ENCODE measurements at regions not wholly inside any gene's neighbourhood (a gene's known extent, or its start where the extent isn't known, plus 50 kb on each side); places are given as distances from the start of the nearest gene placed in this dataset.

DNA sequence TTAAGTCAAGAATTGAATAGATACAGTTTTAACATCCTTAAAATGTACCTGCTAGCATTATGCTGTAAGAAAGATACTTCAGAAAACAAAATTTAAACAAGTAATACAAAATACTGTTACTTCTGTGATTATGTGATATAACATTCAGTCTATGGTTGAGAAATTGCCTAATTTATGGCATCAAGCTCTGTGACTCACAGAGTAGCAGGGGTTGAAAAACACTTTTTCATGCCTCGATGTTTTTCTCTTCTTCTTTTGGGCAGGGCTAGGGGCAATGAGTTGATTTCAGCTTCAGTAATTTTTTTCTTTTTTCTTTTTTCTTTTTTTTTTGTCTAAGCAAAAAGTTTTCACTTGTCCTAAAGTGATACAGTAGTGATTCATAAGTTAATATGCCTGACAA is 209.2 kb downstream of the MBL2 start:
- no peak overlapping the region for H3K4ac ChIP-seq (ENCODE audit: low read depth, low read length)
- no peak overlapping the region for H3K23ac ChIP-seq (ENCODE audit: low read length)
- H3K79me2 ChIP-seq (ENCODE audit: control insufficient read depth, insufficient read depth, low read length) = no peaks in the 10 kb centered on the region
- H3K56ac ChIP-seq (ENCODE audit: low read length) = no peak overlapping the region
- H3K27ac ChIP-seq (ENCODE audit: low read depth, low read length) = no peak overlapping the region
- no peak overlapping the region for H4K8ac ChIP-seq (ENCODE audit: low read depth, low read length)
- no peak overlapping the region for H2AK5ac ChIP-seq (ENCODE audit: low read length)
- H3K79me1 ChIP-seq (ENCODE audit: low read length) = no peaks in the 10 kb centered on the region
- no peak overlapping the region for H3K4me2 ChIP-seq (ENCODE audit: low read length)
- H2BK15ac ChIP-seq (replicated peaks; ENCODE audit: low read depth) = no peak overlapping the region
- H3K27me3 ChIP-seq (ENCODE audit: insufficient read depth, low read length, poor library complexity) = no peaks in the 10 kb centered on the region
- H3K18ac ChIP-seq (ENCODE audit: low read length) = no peak overlapping the region
- no peaks in the 10 kb centered on the region for H3K36me3 ChIP-seq (ENCODE audit: control insufficient read depth, insufficient read depth, low read length)
- no peak overlapping the region for H3K9ac ChIP-seq (ENCODE audit: low read length)
- no peaks in the 10 kb centered on the region for H3K4me1 ChIP-seq (ENCODE audit: control insufficient read depth, low read depth, low read length)
- no peak overlapping the region for H2BK5ac ChIP-seq (ENCODE audit: low read length)
- DNase-seq = no peak
- H2BK120ac ChIP-seq (ENCODE audit: low read depth, low read length) = no peak overlapping the region
- WGBS (ENCODE audit: extremely low coverage, insufficient coverage, low lambda C conversion rate) = no CpG with 5 or more reads among the region's 1 CpG
- H3K4me3 ChIP-seq (ENCODE audit: low read length) = no peak overlapping the region
- H4K5ac ChIP-seq (ENCODE audit: low read length) = no peak overlapping the region

DNA sequence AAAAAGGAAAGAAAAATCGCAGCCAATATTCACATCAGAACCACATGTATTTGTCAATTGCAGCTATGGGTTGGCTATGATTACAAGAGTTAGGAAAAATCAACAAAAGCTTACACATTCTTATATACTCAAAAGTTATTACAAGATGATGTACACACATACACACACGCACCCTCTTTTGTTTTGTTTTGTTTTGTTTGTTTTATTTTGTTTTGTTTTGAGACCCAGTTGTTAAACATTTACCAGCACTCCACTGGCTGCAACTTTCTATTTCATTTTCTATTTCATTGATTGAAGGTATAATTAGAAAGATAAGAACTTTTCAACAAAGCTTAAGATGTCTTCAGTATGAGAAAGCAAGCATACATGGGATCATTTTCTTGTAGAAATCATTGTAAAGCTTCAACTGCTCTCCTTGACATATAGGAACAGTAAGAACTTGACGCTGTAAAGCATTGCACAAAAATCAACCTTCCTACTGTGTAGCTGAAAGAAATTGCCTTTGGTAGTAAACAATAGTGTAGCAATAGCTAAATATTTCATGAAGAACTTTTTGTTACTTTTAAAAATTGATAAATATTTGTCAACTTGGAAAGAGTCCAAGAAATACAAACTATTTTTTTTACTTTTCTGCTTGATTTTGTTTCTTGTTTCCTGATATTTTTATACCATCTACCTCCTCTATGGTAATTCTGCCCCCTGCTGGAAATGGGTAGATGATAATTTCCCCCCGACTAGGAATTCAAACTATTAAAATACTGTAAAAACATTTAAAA is 205.9 kb downstream of the MBL2 start:
- Histone ChIP-seq H3K4me3 (ENCODE audit: low read length) (no peak overlapping the region), H4K5ac (ENCODE audit: low read length) (no peak overlapping the region), H3K23ac (ENCODE audit: low read length) (no peak overlapping the region), H2BK15ac (replicated peaks; ENCODE audit: low read depth) (no peak overlapping the region), H3K4me1 (ENCODE audit: control insufficient read depth, low read depth, low read length) (no peaks in the 10 kb centered on the region), H2BK120ac (ENCODE audit: low read depth, low read length) (no peak overlapping the region), H2AK5ac (ENCODE audit: low read length) (no peak overlapping the region), H2BK5ac (ENCODE audit: low read length) (no peak overlapping the region), H3K27ac (ENCODE audit: low read depth, low read length) (no peak overlapping the region), H3K18ac (ENCODE audit: low read length) (no peak overlapping the region), H3K4me2 (ENCODE audit: low read length) (no peak overlapping the region), H3K79me2 (ENCODE audit: control insufficient read depth, insufficient read depth, low read length) (no peaks in the 10 kb centered on the region), H3K79me1 (ENCODE audit: low read length) (no peaks in the 10 kb centered on the region), H3K9ac (ENCODE audit: low read length) (no peak overlapping the region), H3K36me3 (ENCODE audit: control insufficient read depth, insufficient read depth, low read length) (no peaks in the 10 kb centered on the region), H3K27me3 (ENCODE audit: insufficient read depth, low read length, poor library complexity) (no peaks in the 10 kb centered on the region), H3K4ac (ENCODE audit: low read depth, low read length) (no peak overlapping the region), H4K8ac (ENCODE audit: low read depth, low read length) (no peak overlapping the region), H3K56ac (ENCODE audit: low read length) (no peak overlapping the region)
- no CpG with 5 or more reads among the region's 4 CpGs for WGBS (ENCODE audit: extremely low coverage, insufficient coverage, low lambda C conversion rate)
- peak; percentile 39 for DNase-seq

DNA sequence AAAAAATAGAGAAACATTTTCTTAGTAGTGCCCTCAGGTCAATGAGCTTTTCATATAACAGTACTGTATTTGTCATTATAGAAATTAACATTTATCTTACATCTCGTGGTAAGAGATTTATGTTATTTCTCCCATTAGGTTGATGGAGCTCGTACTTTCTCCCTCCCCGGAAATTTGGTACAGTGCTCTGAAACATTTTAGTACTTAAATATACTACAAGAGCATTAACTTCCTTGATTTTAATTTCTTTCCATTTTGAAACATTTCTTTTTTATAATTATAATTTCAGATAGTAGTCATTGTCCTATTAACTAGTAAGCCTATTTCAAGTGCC is 205.4 kb downstream of the MBL2 start:
- Histone ChIP-seq H3K4me1 (ENCODE audit: control insufficient read depth, low read depth, low read length) (no peaks in the 10 kb centered on the region), H3K18ac (ENCODE audit: low read length) (no peak overlapping the region), H3K9ac (ENCODE audit: low read length) (no peak overlapping the region), H3K4me2 (ENCODE audit: low read length) (no peak overlapping the region), H3K36me3 (ENCODE audit: control insufficient read depth, insufficient read depth, low read length) (no peaks in the 10 kb centered on the region), H3K79me1 (ENCODE audit: low read length) (no peaks in the 10 kb centered on the region), H3K56ac (ENCODE audit: low read length) (no peak overlapping the region), H2BK5ac (ENCODE audit: low read length) (no peak overlapping the region), H3K4ac (ENCODE audit: low read depth, low read length) (no peak overlapping the region), H3K23ac (ENCODE audit: low read length) (no peak overlapping the region), H3K27ac (ENCODE audit: low read depth, low read length) (no peak overlapping the region), H3K27me3 (ENCODE audit: insufficient read depth, low read length, poor library complexity) (no peaks in the 10 kb centered on the region), H2AK5ac (ENCODE audit: low read length) (no peak overlapping the region), H3K79me2 (ENCODE audit: control insufficient read depth, insufficient read depth, low read length) (no peaks in the 10 kb centered on the region), H4K8ac (ENCODE audit: low read depth, low read length) (no peak overlapping the region), H2BK15ac (replicated peaks; ENCODE audit: low read depth) (no peak overlapping the region), H4K5ac (ENCODE audit: low read length) (no peak overlapping the region), H3K4me3 (ENCODE audit: low read length) (no peak overlapping the region), H2BK120ac (ENCODE audit: low read depth, low read length) (no peak overlapping the region)
- WGBS (ENCODE audit: extremely low coverage, insufficient coverage, low lambda C conversion rate) = no CpG with 5 or more reads among the region's 3 CpGs
- no peak for DNase-seq

DNA sequence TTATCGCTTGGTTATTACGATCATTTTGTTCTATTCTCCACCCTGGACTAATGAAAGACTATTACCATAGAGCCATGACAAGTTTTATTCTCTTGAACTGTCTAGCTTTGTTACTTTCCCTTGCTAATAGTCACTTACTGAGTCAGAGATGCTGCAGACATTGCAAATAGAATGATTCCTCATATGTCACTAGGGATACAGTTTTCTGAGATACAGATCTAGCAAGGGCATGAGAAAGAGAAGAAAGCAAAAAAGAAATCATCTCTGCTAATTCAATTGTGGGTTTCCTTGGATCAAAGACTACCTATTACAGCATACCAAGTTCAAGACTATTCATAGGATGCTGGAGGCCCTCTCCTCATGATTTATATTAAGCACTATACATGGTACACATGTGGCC is 204.3 kb downstream of the MBL2 start:
- WGBS (ENCODE audit: extremely low coverage, insufficient coverage, low lambda C conversion rate) = no CpG with 5 or more reads among the region's 2 CpGs
- Histone ChIP-seq H3K18ac (ENCODE audit: low read length) (no peak overlapping the region), H2BK15ac (replicated peaks; ENCODE audit: low read depth) (no peak overlapping the region)

DNA sequence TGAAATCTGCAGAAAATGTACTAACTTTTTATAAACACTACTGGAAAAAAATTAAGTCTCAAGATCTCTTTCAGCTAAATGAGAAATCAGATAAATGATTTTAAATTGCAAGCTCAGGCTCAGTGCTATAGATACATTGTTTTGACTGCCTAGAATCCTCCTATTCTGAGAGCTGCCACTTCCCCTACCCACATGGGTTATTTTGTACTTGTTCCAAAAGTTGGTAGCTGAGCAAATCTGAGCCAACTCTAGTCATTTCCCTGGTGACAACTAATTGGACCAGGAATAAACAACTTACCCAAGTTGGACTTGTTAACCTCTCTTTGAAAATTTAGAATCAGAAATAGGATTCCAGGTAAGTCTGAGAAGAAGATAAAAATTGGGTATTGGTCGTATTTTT is 202.1 kb downstream of the MBL2 start:
- H3K27ac ChIP-seq (ENCODE audit: low read depth, low read length) = no peak overlapping the region
- H4K8ac ChIP-seq (ENCODE audit: low read depth, low read length) = no peak overlapping the region
- H3K4me2 ChIP-seq (ENCODE audit: low read length) = no peak overlapping the region
- no peak overlapping the region for H3K56ac ChIP-seq (ENCODE audit: low read length)
- no CpG with 5 or more reads among the region's 1 CpG for WGBS (ENCODE audit: extremely low coverage, insufficient coverage, low lambda C conversion rate)
- H3K23ac ChIP-seq (ENCODE audit: low read length) = no peak overlapping the region
- no peak overlapping the region for H2AK5ac ChIP-seq (ENCODE audit: low read length)
- H2BK120ac ChIP-seq (ENCODE audit: low read depth, low read length) = no peak overlapping the region
- no peak overlapping the region for H3K18ac ChIP-seq (ENCODE audit: low read length)
- H4K5ac ChIP-seq (ENCODE audit: low read length) = no peak overlapping the region
- H3K4ac ChIP-seq (ENCODE audit: low read depth, low read length) = no peak overlapping the region
- H2BK15ac ChIP-seq (replicated peaks; ENCODE audit: low read depth) = no peak overlapping the region
- no peak overlapping the region for H2BK5ac ChIP-seq (ENCODE audit: low read length)
- H3K27me3 ChIP-seq (ENCODE audit: insufficient read depth, low read length, poor library complexity) = no peaks in the 10 kb centered on the region
- no peak overlapping the region for H3K9ac ChIP-seq (ENCODE audit: low read length)
- no peaks in the 10 kb centered on the region for H3K4me1 ChIP-seq (ENCODE audit: control insufficient read depth, low read depth, low read length)
- no peak for DNase-seq
- no peak overlapping the region for H3K4me3 ChIP-seq (ENCODE audit: low read length)
- H3K79me1 ChIP-seq (ENCODE audit: low read length) = no peaks in the 10 kb centered on the region
- H3K36me3 ChIP-seq (ENCODE audit: control insufficient read depth, insufficient read depth, low read length) = no peaks in the 10 kb centered on the region
- H3K79me2 ChIP-seq (ENCODE audit: control insufficient read depth, insufficient read depth, low read length) = no peaks in the 10 kb centered on the region

More for the DNA sequence above, 204.3 kb downstream of the MBL2 start:
- H3K79me2 ChIP-seq (ENCODE audit: control insufficient read depth, insufficient read depth, low read length) = no peaks in the 10 kb centered on the region
- no peaks in the 10 kb centered on the region for H3K27me3 ChIP-seq (ENCODE audit: insufficient read depth, low read length, poor library complexity)
- no peak overlapping the region for H4K8ac ChIP-seq (ENCODE audit: low read depth, low read length)
- H3K4ac ChIP-seq (ENCODE audit: low read depth, low read length) = no peak overlapping the region
- no peak overlapping the region for H2BK5ac ChIP-seq (ENCODE audit: low read length)
- H3K4me1 ChIP-seq (ENCODE audit: control insufficient read depth, low read depth, low read length) = no peaks in the 10 kb centered on the region
- H3K4me3 ChIP-seq (ENCODE audit: low read length) = no peak overlapping the region
- DNase-seq = no peak
- no peak overlapping the region for H3K56ac ChIP-seq (ENCODE audit: low read length)
- H2BK120ac ChIP-seq (ENCODE audit: low read depth, low read length) = no peak overlapping the region
- no peaks in the 10 kb centered on the region for H3K79me1 ChIP-seq (ENCODE audit: low read length)
- no peak overlapping the region for H3K4me2 ChIP-seq (ENCODE audit: low read length)
- no peak overlapping the region for H3K9ac ChIP-seq (ENCODE audit: low read length)
- no peak overlapping the region for H3K23ac ChIP-seq (ENCODE audit: low read length)
- H2AK5ac ChIP-seq (ENCODE audit: low read length) = no peak overlapping the region
- H3K36me3 ChIP-seq (ENCODE audit: control insufficient read depth, insufficient read depth, low read length) = no peaks in the 10 kb centered on the region
- H3K27ac ChIP-seq (ENCODE audit: low read depth, low read length) = no peak overlapping the region
- H4K5ac ChIP-seq (ENCODE audit: low read length) = no peak overlapping the region

DNA sequence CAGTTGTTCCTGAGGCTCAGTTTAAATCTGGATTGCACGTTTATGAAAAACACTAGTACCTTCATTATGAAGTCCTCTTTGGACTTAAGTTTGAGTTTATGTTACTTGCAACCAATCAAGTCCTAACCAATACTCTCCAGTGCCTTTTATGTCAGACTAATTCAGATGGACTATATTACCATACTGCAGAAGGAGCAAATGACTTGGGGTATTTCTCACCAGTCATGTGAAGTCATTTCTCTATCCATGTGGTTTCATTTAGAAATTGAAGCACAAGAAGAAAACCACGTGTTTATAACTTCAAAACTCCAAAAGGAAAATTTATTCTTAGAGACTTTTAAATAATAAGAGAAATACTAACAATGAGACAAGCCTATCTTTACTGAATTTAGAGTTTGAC is 201.6 kb downstream of the MBL2 start:
- H3K27me3 ChIP-seq (ENCODE audit: insufficient read depth, low read length, poor library complexity) = no peaks in the 10 kb centered on the region
- no peak overlapping the region for H3K18ac ChIP-seq (ENCODE audit: low read length)
- H3K27ac ChIP-seq (ENCODE audit: low read depth, low read length) = no peak overlapping the region
- no peak overlapping the region for H2BK120ac ChIP-seq (ENCODE audit: low read depth, low read length)
- H2BK15ac ChIP-seq (replicated peaks; ENCODE audit: low read depth) = no peak overlapping the region
- H3K4me1 ChIP-seq (ENCODE audit: control insufficient read depth, low read depth, low read length) = no peaks in the 10 kb centered on the region
- H3K9ac ChIP-seq (ENCODE audit: low read length) = no peak overlapping the region
- H3K56ac ChIP-seq (ENCODE audit: low read length) = no peak overlapping the region
- no peaks in the 10 kb centered on the region for H3K79me2 ChIP-seq (ENCODE audit: control insufficient read depth, insufficient read depth, low read length)
- H3K4me2 ChIP-seq (ENCODE audit: low read length) = no peak overlapping the region
- H4K8ac ChIP-seq (ENCODE audit: low read depth, low read length) = no peak overlapping the region
- H3K4me3 ChIP-seq (ENCODE audit: low read length) = no peak overlapping the region
- no peaks in the 10 kb centered on the region for H3K79me1 ChIP-seq (ENCODE audit: low read length)
- no CpG with 5 or more reads among the region's 2 CpGs for WGBS (ENCODE audit: extremely low coverage, insufficient coverage, low lambda C conversion rate)
- H4K5ac ChIP-seq (ENCODE audit: low read length) = no peak overlapping the region
- H3K23ac ChIP-seq (ENCODE audit: low read length) = no peak overlapping the region
- no peak for DNase-seq
- H3K36me3 ChIP-seq (ENCODE audit: control insufficient read depth, insufficient read depth, low read length) = no peaks in the 10 kb centered on the region
- no peak overlapping the region for H3K4ac ChIP-seq (ENCODE audit: low read depth, low read length)
- H2AK5ac ChIP-seq (ENCODE audit: low read length) = no peak overlapping the region
- H2BK5ac ChIP-seq (ENCODE audit: low read length) = no peak overlapping the region
